Astrocyte of the cerebellum (primary cell): ENCODE measurements at regions not wholly inside any gene's neighbourhood (a gene's known extent, or its start where the extent isn't known, plus 50 kb on each side); places are given as distances from the start of the nearest gene placed in this dataset.

Experiments used
- DNase-seq: peaks from one replicate; pipeline ENCODE4 v3.0.0-alpha.2; 2011; ENCODE audit warnings: low read depth
- H3K4me3 ChIP-seq: 2 replicates; pipeline ENCODE4 v1.5.1; 2011; ENCODE audit warnings: mild to moderate bottlenecking, low read depth, low read length, moderate library complexity
- in situ Hi-C: cut with HindIII; loops from 2 replicates; pipeline ENCODE4 v1.10.0; 2017; ENCODE audit warnings: low sequenced_read_pairs
- TF ChIP-seq, protein P1 (sequence below): IDR thresholded peaks from 2 replicates; pipeline ENCODE4 v1.5.1; 2012; ENCODE audit warnings: low read length, low read depth, moderate library complexity, mild to moderate bottlenecking; ENCODE audit errors: missing control alignments

GRCh38 chr12:125606312-125606711 lies 541.1 kb downstream of the AACS start:
- in situ Hi-C loops: no loop called here
- DNase-seq: no peak
- no peak overlapping the region for H3K4me3 ChIP-seq
- TF ChIP-seq, protein P1, sequence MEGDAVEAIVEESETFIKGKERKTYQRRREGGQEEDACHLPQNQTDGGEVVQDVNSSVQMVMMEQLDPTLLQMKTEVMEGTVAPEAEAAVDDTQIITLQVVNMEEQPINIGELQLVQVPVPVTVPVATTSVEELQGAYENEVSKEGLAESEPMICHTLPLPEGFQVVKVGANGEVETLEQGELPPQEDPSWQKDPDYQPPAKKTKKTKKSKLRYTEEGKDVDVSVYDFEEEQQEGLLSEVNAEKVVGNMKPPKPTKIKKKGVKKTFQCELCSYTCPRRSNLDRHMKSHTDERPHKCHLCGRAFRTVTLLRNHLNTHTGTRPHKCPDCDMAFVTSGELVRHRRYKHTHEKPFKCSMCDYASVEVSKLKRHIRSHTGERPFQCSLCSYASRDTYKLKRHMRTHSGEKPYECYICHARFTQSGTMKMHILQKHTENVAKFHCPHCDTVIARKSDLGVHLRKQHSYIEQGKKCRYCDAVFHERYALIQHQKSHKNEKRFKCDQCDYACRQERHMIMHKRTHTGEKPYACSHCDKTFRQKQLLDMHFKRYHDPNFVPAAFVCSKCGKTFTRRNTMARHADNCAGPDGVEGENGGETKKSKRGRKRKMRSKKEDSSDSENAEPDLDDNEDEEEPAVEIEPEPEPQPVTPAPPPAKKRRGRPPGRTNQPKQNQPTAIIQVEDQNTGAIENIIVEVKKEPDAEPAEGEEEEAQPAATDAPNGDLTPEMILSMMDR: no peak

DNA sequence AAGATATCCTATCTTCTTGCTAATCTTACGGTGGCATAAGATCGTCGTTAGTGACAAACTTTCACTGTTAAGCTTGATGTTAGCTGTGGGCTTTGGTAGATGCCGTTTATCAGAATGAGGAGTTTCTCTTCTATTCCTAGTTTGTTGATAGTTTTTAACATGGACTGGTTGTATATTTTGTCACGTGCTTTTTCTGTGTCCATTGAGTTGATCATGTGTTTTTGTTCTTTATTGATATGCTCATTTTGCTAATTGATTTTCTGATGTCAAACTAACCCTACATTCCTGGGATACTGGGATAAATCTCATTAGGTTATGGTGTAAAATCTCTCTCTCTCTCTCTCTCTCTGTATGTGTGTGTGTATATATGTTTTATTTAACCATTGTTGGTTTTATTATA lies 545.1 kb downstream of the AACS start:
- in situ Hi-C loops: no loop called here
- TF ChIP-seq, protein P1: no peak
- H3K4me3 ChIP-seq: no peak overlapping the region
- DNase-seq: no peak

- H3K4me3 ChIP-seq: no peak overlapping the region
- no peak for DNase-seq
- TF ChIP-seq, protein P1: no peak
- in situ Hi-C loops: no loop called here
Observed at GRCh38 chr12:125610971-125611370, 545.7 kb downstream of the AACS start.

- H3K4me3 ChIP-seq: no peak overlapping the region
- no peak for DNase-seq
- in situ Hi-C loops: no loop called here
- TF ChIP-seq, protein P1: no peak
Observed at GRCh38 chr12:125614058-125614457, 548.8 kb downstream of the AACS start.

GRCh38 chr12:125619723-125620122 lies 554.5 kb downstream of the AACS start:
- in situ Hi-C loops: no loop called here
- no peak for DNase-seq
- no peak overlapping the region for H3K4me3 ChIP-seq
- TF ChIP-seq, protein P1: no peak

GRCh38 chr12:125633686-125634085 lies 568.5 kb downstream of the AACS start:
- in situ Hi-C loops: no loop called here
- DNase-seq: no peak
- TF ChIP-seq, protein P1: no peak
- H3K4me3 ChIP-seq: no peak overlapping the region

DNA sequence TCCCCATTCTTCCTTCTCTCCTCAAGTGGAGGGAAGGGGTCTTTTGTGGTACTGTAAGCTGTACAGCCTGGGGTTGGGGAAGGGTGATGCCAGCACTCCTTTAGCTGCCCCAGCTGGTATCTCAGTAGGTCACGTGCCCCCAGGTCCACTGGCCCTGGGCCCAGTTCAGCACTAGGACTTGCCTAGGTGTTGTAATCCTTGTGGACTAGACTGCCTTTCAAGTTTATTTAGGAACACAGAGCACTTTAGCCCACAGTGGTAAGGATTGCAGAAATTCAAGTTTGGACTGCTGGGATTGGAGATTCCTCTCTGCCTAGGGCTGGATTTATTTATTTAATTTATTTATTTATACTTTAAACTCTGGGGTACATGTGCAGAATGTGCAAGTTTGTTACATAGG lies 569.6 kb downstream of the AACS start:
- no peak overlapping the region for H3K4me3 ChIP-seq
- DNase-seq: no peak
- TF ChIP-seq, protein P1: no peak
- in situ Hi-C loops: no loop called here
